ENCODE measurements at regions not wholly inside any gene's neighbourhood (a gene's known extent, or its start where the extent isn't known, plus 50 kb on each side); places are given as distances from the start of the nearest gene placed in this dataset.

GRCh38 chr16:51276336-51276735 is 125.3 kb upstream of the SALL1 start:
- TF ChIP-seq, protein P1, sequence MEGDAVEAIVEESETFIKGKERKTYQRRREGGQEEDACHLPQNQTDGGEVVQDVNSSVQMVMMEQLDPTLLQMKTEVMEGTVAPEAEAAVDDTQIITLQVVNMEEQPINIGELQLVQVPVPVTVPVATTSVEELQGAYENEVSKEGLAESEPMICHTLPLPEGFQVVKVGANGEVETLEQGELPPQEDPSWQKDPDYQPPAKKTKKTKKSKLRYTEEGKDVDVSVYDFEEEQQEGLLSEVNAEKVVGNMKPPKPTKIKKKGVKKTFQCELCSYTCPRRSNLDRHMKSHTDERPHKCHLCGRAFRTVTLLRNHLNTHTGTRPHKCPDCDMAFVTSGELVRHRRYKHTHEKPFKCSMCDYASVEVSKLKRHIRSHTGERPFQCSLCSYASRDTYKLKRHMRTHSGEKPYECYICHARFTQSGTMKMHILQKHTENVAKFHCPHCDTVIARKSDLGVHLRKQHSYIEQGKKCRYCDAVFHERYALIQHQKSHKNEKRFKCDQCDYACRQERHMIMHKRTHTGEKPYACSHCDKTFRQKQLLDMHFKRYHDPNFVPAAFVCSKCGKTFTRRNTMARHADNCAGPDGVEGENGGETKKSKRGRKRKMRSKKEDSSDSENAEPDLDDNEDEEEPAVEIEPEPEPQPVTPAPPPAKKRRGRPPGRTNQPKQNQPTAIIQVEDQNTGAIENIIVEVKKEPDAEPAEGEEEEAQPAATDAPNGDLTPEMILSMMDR (IDR thresholded peaks at IDR 0.05): no peak
- Histone ChIP-seq H3K36me3 (ENCODE audit: insufficient read depth in 1 of 2, low read depth in 1 of 2) (no peaks in the 10 kb centered on the region), H3K4me3 (no peak overlapping the region), H3K27ac (no peak overlapping the region), H3K9me3 (no peaks in the 10 kb centered on the region), H3K27me3 (ENCODE audit: insufficient read depth in 3 of 3, low read length in 2 of 3) (no peaks in the 10 kb centered on the region), H3K4me1 (no peaks in the 10 kb centered on the region)
- 49 to 64% (median 64%) methylated on average over 1 of the region's 1 CpG for WGBS, 3 donors
- ATAC-seq: no peak
- intact Hi-C loops (cut with DNase I): no loop called here
- DNase-seq: no peak

- Histone ChIP-seq H3K27ac (no peak overlapping the region), H3K4me1 (no peaks in the 10 kb centered on the region), H3K27me3 (ENCODE audit: insufficient read depth in 3 of 3, low read length in 2 of 3) (no peaks in the 10 kb centered on the region), H3K4me3 (no peak overlapping the region), H3K9me3 (peaks cover 4% of the 10 kb centered on the region), H3K36me3 (ENCODE audit: insufficient read depth in 1 of 2, low read depth in 1 of 2) (no peaks in the 10 kb centered on the region)
- intact Hi-C loops (cut with DNase I): loop anchor here in 1 of 2 donors (5.0 kb wide), 1 partner anchor 50 kb away; no protein-coding TSS in a partner anchor
- DNase-seq (no peak), ATAC-seq (no peak)
- TF ChIP-seq, protein P1 (IDR thresholded peaks at IDR 0.05): no peak
- 77 to 79% (median 78%) methylated on average over 4 of the region's 4 CpGs for WGBS, 3 donors
These were observed 121.3 kb upstream of the SALL1 start for GRCh38 chr16:51272420-51272819.

GRCh38 chr16:51271156-51271701 is 120.2 kb upstream of the SALL1 start:
- H3K36me3 ChIP-seq (ENCODE audit: insufficient read depth in 1 of 2, low read depth in 1 of 2): no peaks in the 10 kb centered on the region
- DNase-seq: no peak
- peaks cover 0 to 2% (median 0%) of the 10 kb centered on the region in 3 donors for H3K27me3 ChIP-seq (ENCODE audit: insufficient read depth in 3 of 3, low read length in 2 of 3)
- 56 to 64% (median 62%) methylated on average over 5 of the region's 5 CpGs for WGBS, 3 donors
- H3K4me1 ChIP-seq: no peaks in the 10 kb centered on the region
- no peak overlapping the region for H3K4me3 ChIP-seq
- ATAC-seq: no peak
- no peak overlapping the region for H3K27ac ChIP-seq
- intact Hi-C loops (cut with DNase I): loop anchor here in 1 of 2 donors (5.0 kb wide), 1 partner anchor 51 kb away; no protein-coding TSS in a partner anchor
- TF ChIP-seq, protein P1 (IDR thresholded peaks at IDR 0.05): no peak
- H3K9me3 ChIP-seq: peaks cover 4% of the 10 kb centered on the region

- no peak for ATAC-seq
These were observed 117.2 kb upstream of the SALL1 start for GRCh38 chr16:51268237-51268636.

More at GRCh38 chr16:51268237-51268636, 117.2 kb upstream of the SALL1 start:
- TF ChIP-seq, protein P1 (IDR thresholded peaks at IDR 0.05): no peak
- intact Hi-C loops (cut with DNase I): no loop called here
- Histone ChIP-seq H3K4me3 (no peak overlapping the region), H3K27ac (no peak overlapping the region), H3K27me3 (ENCODE audit: insufficient read depth in 3 of 3, low read length in 2 of 3) (peaks cover 0 to 2% (median 0%) of the 10 kb centered on the region in 3 donors), H3K36me3 (ENCODE audit: insufficient read depth in 1 of 2, low read depth in 1 of 2) (no peaks in the 10 kb centered on the region), H3K4me1 (no peaks in the 10 kb centered on the region), H3K9me3 (peaks cover 4% of the 10 kb centered on the region)
- WGBS, 3 donors: 22 to 30% (median 24%) methylated on average over 4 of the region's 4 CpGs
- no peak for DNase-seq

Measured in psoas muscle (tissue), 7 donors.